ENCODE measurements at regions not wholly inside any gene's neighbourhood (a gene's known extent, or its start where the extent isn't known, plus 50 kb on each side); places are given as distances from the start of the nearest gene placed in this dataset.

DNA sequence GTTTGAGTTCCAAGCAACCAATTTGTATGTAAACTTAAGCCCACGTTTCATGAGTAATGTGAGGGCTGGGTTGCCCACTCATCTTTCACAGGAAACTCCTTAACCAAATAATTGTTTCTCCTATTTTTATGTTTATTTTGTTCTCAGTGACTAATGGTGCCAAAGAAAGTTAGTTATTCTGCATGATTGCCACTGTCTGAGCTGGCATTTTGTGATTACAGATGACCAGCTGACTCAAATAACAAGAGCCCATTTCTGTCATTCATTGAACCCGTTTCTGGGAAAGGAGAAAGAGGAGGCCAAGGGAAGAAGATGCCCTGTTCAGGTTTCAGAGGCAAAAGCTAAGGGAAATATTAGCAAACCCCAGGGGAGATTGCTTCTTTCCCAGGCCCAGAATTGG is 186.9 kb upstream of the MYO3A start:
- TF ChIP-seq, protein P1, sequence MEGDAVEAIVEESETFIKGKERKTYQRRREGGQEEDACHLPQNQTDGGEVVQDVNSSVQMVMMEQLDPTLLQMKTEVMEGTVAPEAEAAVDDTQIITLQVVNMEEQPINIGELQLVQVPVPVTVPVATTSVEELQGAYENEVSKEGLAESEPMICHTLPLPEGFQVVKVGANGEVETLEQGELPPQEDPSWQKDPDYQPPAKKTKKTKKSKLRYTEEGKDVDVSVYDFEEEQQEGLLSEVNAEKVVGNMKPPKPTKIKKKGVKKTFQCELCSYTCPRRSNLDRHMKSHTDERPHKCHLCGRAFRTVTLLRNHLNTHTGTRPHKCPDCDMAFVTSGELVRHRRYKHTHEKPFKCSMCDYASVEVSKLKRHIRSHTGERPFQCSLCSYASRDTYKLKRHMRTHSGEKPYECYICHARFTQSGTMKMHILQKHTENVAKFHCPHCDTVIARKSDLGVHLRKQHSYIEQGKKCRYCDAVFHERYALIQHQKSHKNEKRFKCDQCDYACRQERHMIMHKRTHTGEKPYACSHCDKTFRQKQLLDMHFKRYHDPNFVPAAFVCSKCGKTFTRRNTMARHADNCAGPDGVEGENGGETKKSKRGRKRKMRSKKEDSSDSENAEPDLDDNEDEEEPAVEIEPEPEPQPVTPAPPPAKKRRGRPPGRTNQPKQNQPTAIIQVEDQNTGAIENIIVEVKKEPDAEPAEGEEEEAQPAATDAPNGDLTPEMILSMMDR (IDR thresholded peaks at IDR 0.05), result no peak
- TF ChIP-seq EZH2phosphoT487 (IDR thresholded peaks at IDR 0.05) (no peak), EZH2 (IDR thresholded peaks at IDR 0.05) (no peak)

Data from neural progenitor cell (in vitro differentiated cells).